Vagina (tissue), 2 donors: ENCODE measurements at regions not wholly inside any gene's neighbourhood (a gene's known extent, or its start where the extent isn't known, plus 50 kb on each side); places are given as distances from the start of the nearest gene placed in this dataset.

Experiments
- DNase-seq, 2 donors: peaks; one replicate each; pipeline ENCODE4 v3.0.0-alpha.2; 2017; ENCODE audit errors: extremely low spot score in 2 of 2
- H3K27ac ChIP-seq: fragments of 200-600 bp; sonication (generic); one replicate; pipeline ENCODE4 v1.5.1; 2019
- H3K27me3 ChIP-seq: fragments of 200-600 bp; sonication (generic); one replicate; pipeline ENCODE4 v1.5.1; 2019
- H3K36me3 ChIP-seq, 2 donors: fragments of 200-600 bp; sonication (generic); one replicate each; pipeline ENCODE4 v1.5.1; 2017 to 2019
- H3K4me1 ChIP-seq: fragments of 200-600 bp; sonication (generic); one replicate; pipeline ENCODE4 v1.5.1; 2019
- H3K4me3 ChIP-seq, 2 donors: fragments of 200-600 bp; sonication (generic); 1 replicate in 1 of 2; 2 replicates in 1 of 2; pipeline ENCODE4 v1.5.1; 2016 to 2019
- H3K9me3 ChIP-seq: fragments of 200-600 bp; sonication (generic); one replicate; pipeline ENCODE4 v1.5.1; 2019
- CTCF ChIP-seq, 3 experiments: fragments of 450-650 bp in 2 of 3; fragments of 200-600 bp in 1 of 3; sonication (generic) in 1 of 3; IDR thresholded peaks; one replicate each; pipeline ENCODE4 v1.5.1; 2017 to 2019; ENCODE audit warnings: antibody characterized with exemption in 3 of 3, mild to moderate bottlenecking in 2 of 3, moderate library complexity in 2 of 3
- POLR2A ChIP-seq, 2 donors: fragments of 450-650 bp; IDR thresholded peaks; one replicate each; pipeline ENCODE4 v1.6.1; 2017; ENCODE audit warnings: antibody characterized with exemption in 2 of 2, mild to moderate bottlenecking in 2 of 2, moderate library complexity in 2 of 2
- POLR2AphosphoS5 ChIP-seq, 2 donors: sonication (generic); formaldehyde crosslinking; IDR thresholded peaks; one replicate each; pipeline ENCODE4 v1.9.0; 2017; ENCODE audit warnings: antibody characterized with exemption in 2 of 2, mild to moderate bottlenecking in 2 of 2, low read depth in 1 of 2; ENCODE audit not compliant: insufficient read depth in 1 of 2
- intact Hi-C: fragments of 100-400 bp; cut with DNase I; formaldehyde crosslinking; loops from one replicate; pipeline ENCODE4 v1.15.1; 2023

GRCh38 chr6:15841937-15842726, 179.3 kb upstream of the DTNBP1 start:
- TF ChIP-seq POLR2AphosphoS5 (IDR thresholded peaks at IDR 0.05; ENCODE audit: insufficient read depth in 1 of 2, low read depth in 1 of 2) (no peak), POLR2A (IDR thresholded peaks at IDR 0.05) (no peak), CTCF (IDR thresholded peaks at IDR 0.05) (no peak)
- intact Hi-C loops: no loop called here
- Histone ChIP-seq H3K27ac (peak overlapping the region; percentile 18), H3K4me3 (no peak overlapping the region), H3K27me3 (no peaks in the 10 kb centered on the region), H3K9me3 (no peaks in the 10 kb centered on the region), H3K4me1 (no peaks in the 10 kb centered on the region), H3K36me3 (no peaks in the 10 kb centered on the region)
- DNase-seq: no peak

GRCh38 chr6:15839969-15840541, 177.2 kb upstream of the DTNBP1 start:
- Histone ChIP-seq H3K36me3 (no peaks in the 10 kb centered on the region), H3K27ac (no peak overlapping the region), H3K27me3 (no peaks in the 10 kb centered on the region), H3K4me3 (no peak overlapping the region), H3K4me1 (no peaks in the 10 kb centered on the region), H3K9me3 (no peaks in the 10 kb centered on the region)
- DNase-seq: no peak
- intact Hi-C loops: no loop called here
- TF ChIP-seq POLR2A (IDR thresholded peaks at IDR 0.05) (no peak), CTCF (IDR thresholded peaks at IDR 0.05) (no peak), POLR2AphosphoS5 (IDR thresholded peaks at IDR 0.05; ENCODE audit: insufficient read depth in 1 of 2, low read depth in 1 of 2) (no peak)

GRCh38 chr6:15837205-15837604, 174.4 kb upstream of the DTNBP1 start:
- TF ChIP-seq CTCF (IDR thresholded peaks at IDR 0.05): no peak
- TF ChIP-seq POLR2AphosphoS5 (IDR thresholded peaks at IDR 0.05; ENCODE audit: insufficient read depth in 1 of 2, low read depth in 1 of 2): no peak
- TF ChIP-seq POLR2A (IDR thresholded peaks at IDR 0.05): no peak
- no peaks in the 10 kb centered on the region for H3K27me3 ChIP-seq
- no peak overlapping the region for H3K27ac ChIP-seq
- no peak for DNase-seq
- intact Hi-C loops: no loop called here
- H3K9me3 ChIP-seq: no peaks in the 10 kb centered on the region
- no peaks in the 10 kb centered on the region for H3K36me3 ChIP-seq
- no peak overlapping the region for H3K4me3 ChIP-seq
- no peaks in the 10 kb centered on the region for H3K4me1 ChIP-seq

GRCh38 chr6:15832841-15833240, 170.0 kb upstream of the DTNBP1 start:
- Histone ChIP-seq H3K4me1 (no peaks in the 10 kb centered on the region), H3K9me3 (no peaks in the 10 kb centered on the region), H3K27me3 (no peaks in the 10 kb centered on the region), H3K27ac (no peak overlapping the region), H3K36me3 (no peaks in the 10 kb centered on the region), H3K4me3 (no peak overlapping the region)
- intact Hi-C loops: no loop called here
- TF ChIP-seq CTCF (IDR thresholded peaks at IDR 0.05) (no peak), POLR2A (IDR thresholded peaks at IDR 0.05) (no peak), POLR2AphosphoS5 (IDR thresholded peaks at IDR 0.05; ENCODE audit: insufficient read depth in 1 of 2, low read depth in 1 of 2) (no peak)
- DNase-seq: no peak

GRCh38 chr6:15829156-15829555, 166.3 kb upstream of the DTNBP1 start:
- Histone ChIP-seq H3K9me3 (no peaks in the 10 kb centered on the region), H3K27me3 (no peaks in the 10 kb centered on the region), H3K4me3 (no peak overlapping the region), H3K4me1 (no peaks in the 10 kb centered on the region), H3K27ac (no peak overlapping the region), H3K36me3 (no peaks in the 10 kb centered on the region)
- no peak for DNase-seq
- TF ChIP-seq CTCF (IDR thresholded peaks at IDR 0.05) (no peak), POLR2A (IDR thresholded peaks at IDR 0.05) (no peak), POLR2AphosphoS5 (IDR thresholded peaks at IDR 0.05; ENCODE audit: insufficient read depth in 1 of 2, low read depth in 1 of 2) (no peak)
- intact Hi-C loops: no loop called here
